Activated T-helper 17 cell treated with anti-CD3 and anti-CD28 coated beads, Interleukin-2, amount 50 U/mL, for 72 hours (primary cell): ENCODE measurements at regions not wholly inside any gene's neighbourhood (a gene's known extent, or its start where the extent isn't known, plus 50 kb on each side); places are given as distances from the start of the nearest gene placed in this dataset.
A peak's percentile ranks its signal among the peaks of the same experiment; 100 is the strongest.
"Not testable (repeated sequence)": the region's sequence is repeated elsewhere in the genome, so short reads cannot be mapped to it uniquely, and the experiment has no call there.

Source experiments
- ATAC-seq: fragments of 150-1000 bp; cut with Tn5 transposase; replicated peaks from 2 replicates; pipeline ENCODE4 v1.10.0; 2021; ENCODE audit warnings: mild to moderate bottlenecking, moderate library complexity
- H3K27ac Mint-ChIP-seq: one replicate; pipeline ENCODE4 v1.8.0; 2022; ENCODE audit warnings: mixed read lengths
- H3K27me3 Mint-ChIP-seq: one replicate; pipeline ENCODE4 v1.8.0; 2022; ENCODE audit warnings: mixed read lengths
- H3K36me3 Mint-ChIP-seq: one replicate; pipeline ENCODE4 v1.8.0; 2022; ENCODE audit warnings: low read depth, mild to moderate bottlenecking, mixed read lengths
- H3K4me1 Mint-ChIP-seq: one replicate; pipeline ENCODE4 v1.8.0; 2022; ENCODE audit warnings: mixed read lengths
- H3K4me3 Mint-ChIP-seq: one replicate; pipeline ENCODE4 v1.8.0; 2022; ENCODE audit warnings: mild to moderate bottlenecking, mixed read lengths
- H3K9me3 Mint-ChIP-seq: one replicate; pipeline ENCODE4 v1.8.0; 2022; ENCODE audit warnings: mixed read lengths

DNA sequence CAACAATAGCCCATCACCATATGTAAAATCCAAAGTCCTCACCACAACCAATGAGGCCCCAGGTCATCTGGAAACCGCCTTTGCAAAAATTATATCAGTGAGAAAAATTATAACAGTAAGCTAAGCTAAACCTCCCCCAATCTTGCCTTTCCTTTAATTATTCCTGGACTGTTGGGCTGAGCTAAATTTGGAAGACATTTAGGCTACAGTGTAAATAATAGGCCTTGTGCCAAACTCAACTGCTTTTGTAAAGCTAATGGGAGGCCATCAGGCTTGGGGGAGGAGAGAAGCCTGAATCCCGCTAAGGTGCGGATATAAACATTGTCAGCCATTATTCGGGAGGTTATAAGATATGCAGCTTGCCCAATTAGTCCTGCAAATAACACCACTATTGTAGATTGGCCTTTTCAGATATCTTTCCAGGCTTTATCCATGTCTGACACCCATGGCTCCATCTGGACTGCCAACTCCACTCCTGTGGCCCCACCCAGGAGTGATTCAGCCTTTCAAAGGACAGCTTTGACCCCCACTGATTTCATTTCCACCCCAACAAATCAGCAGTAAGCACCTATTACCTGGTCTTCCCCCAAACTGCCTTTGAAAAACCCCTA, 53.0 kb upstream of the CA12 start:
- H3K4me1 Mint-ChIP-seq, result peaks cover 4% of the 10 kb centered on the region
- ATAC-seq, result no peak
- H3K36me3 Mint-ChIP-seq, result no peaks in the 10 kb centered on the region
- peaks cover 5% of the 10 kb centered on the region for H3K27me3 Mint-ChIP-seq
- no peaks in the 10 kb centered on the region for H3K9me3 Mint-ChIP-seq
- H3K4me3 Mint-ChIP-seq, result no peak overlapping the region
- no peak overlapping the region for H3K27ac Mint-ChIP-seq

GRCh38 chr15:63435204-63435820, 53.7 kb upstream of the CA12 start:
- Mint-ChIP-seq H3K27ac (no peak overlapping the region), H3K27me3 (peaks cover 5% of the 10 kb centered on the region), H3K4me3 (no peak overlapping the region), H3K9me3 (no peaks in the 10 kb centered on the region), H3K4me1 (peaks cover 4% of the 10 kb centered on the region), H3K36me3 (no peaks in the 10 kb centered on the region)
- no peak for ATAC-seq

- no peak for ATAC-seq
- H3K9me3 Mint-ChIP-seq, result no peaks in the 10 kb centered on the region
- peak overlapping the region; percentile 40 for H3K27ac Mint-ChIP-seq
- H3K4me1 Mint-ChIP-seq, result peaks cover 4% of the 10 kb centered on the region
- no peaks in the 10 kb centered on the region for H3K36me3 Mint-ChIP-seq
- H3K27me3 Mint-ChIP-seq, result peaks cover 5% of the 10 kb centered on the region
- peak overlapping the region; percentile 26 for H3K4me3 Mint-ChIP-seq
These were observed 54.7 kb upstream of the CA12 start for GRCh38 chr15:63436341-63436740.

DNA sequence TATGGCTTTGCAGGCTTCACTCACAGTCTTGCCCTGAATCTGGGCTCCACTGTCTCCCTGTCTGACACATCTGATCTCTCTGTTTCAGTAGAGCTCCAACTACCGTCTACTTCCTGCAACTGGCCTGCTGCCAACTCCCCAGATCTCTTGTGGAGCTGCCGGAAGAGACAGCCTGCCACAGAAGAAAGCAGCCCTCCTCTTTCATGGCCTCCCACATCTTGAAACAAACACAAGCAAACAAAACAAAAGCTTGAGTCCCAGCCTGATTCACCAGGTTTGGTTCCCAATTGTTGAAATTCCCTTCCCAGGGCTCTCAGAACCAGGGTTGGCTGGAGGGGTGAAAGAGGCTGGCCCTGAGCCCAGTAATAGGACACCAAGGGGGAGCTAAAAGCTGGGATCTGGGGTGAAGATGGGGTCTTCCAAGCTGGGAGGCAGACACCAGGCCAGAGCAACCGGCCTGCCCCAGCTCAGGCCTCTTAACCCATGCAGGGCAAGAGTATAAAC, 55.3 kb upstream of the CA12 start:
- Mint-ChIP-seq H3K9me3 (no peaks in the 10 kb centered on the region), H3K36me3 (no peaks in the 10 kb centered on the region), H3K4me1 (peaks cover 4% of the 10 kb centered on the region), H3K27me3 (peaks cover 5% of the 10 kb centered on the region), H3K27ac (peak overlapping the region; percentile 40), H3K4me3 (peak overlapping the region; percentile 26)
- peak; percentile 93 for ATAC-seq

DNA sequence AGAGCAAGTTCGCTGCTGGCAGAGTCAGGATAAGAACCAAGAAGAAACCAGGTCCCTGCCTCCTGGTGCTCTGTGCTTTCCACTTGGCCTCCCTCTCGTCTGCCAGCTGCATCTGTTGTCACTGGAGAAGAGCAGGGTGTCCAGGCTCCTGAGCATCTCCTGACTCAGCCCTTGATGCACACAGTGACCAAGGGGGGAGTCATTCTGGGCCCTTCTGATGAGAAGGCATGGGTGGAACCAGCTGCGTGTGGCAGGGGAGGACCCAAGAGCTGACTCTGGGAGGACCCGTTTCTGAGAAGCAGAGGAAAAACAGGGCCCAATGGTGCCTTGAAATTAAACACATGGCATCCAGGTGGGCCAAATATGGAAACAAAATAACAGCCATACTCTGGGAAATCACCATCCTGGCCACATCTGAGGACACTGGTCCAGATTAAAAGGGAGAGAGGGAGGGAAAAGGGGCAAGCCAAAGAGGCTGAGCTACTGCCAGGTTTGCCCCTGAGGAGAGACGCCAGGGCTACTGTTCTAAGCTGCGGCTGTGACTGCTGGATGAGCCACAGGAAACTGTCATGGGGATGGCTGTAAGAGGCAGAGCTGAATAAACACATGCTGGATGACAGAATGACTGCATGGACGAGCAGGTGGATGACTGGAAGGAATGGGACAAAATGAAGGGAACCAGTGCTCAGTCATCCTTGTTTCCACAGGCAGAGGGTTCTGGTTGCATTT, 58.1 kb upstream of the CA12 start:
- Mint-ChIP-seq H3K4me1 (peaks cover 4% of the 10 kb centered on the region), H3K9me3 (no peaks in the 10 kb centered on the region), H3K27me3 (no peaks in the 10 kb centered on the region), H3K27ac (no peak overlapping the region), H3K4me3 (no peak overlapping the region), H3K36me3 (no peaks in the 10 kb centered on the region)
- ATAC-seq, result peak; percentile 50

DNA sequence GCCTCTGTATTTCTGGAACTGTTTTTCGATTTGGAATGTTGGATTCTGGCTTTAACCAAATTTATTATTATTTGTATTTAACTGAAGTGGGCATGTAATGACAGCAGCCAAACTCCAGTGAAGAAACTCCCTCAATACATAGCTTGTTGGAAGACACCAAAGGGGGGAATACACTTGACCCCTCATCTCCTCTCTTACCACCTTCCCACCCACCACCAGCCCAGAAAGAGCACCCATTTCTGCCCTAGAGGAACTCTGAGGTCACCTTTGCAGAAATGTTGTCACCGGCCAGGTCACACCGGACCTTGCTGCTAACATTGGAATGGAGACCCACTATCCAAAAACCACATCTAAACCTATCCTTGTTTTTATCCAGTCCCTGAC, 58.6 kb upstream of the CA12 start:
- no peaks in the 10 kb centered on the region for H3K27me3 Mint-ChIP-seq

GRCh38 chr15:63440756-63441155, 59.1 kb upstream of the CA12 start:
- no peak for ATAC-seq
- H3K27me3 Mint-ChIP-seq, result no peaks in the 10 kb centered on the region
- H3K4me1 Mint-ChIP-seq, result peaks cover 4% of the 10 kb centered on the region
- no peak overlapping the region for H3K4me3 Mint-ChIP-seq
- no peaks in the 10 kb centered on the region for H3K36me3 Mint-ChIP-seq
- no peak overlapping the region for H3K27ac Mint-ChIP-seq
- H3K9me3 Mint-ChIP-seq, result no peaks in the 10 kb centered on the region

More for the DNA sequence above, 58.6 kb upstream of the CA12 start:
- H3K36me3 Mint-ChIP-seq, result no peaks in the 10 kb centered on the region
- H3K27ac Mint-ChIP-seq, result no peak overlapping the region
- peaks cover 4% of the 10 kb centered on the region for H3K4me1 Mint-ChIP-seq
- no peak overlapping the region for H3K4me3 Mint-ChIP-seq
- no peaks in the 10 kb centered on the region for H3K9me3 Mint-ChIP-seq
- ATAC-seq, result no peak

GRCh38 chr15:63441266-63441665, 59.6 kb upstream of the CA12 start:
- no peak for ATAC-seq
- no peak overlapping the region for H3K4me3 Mint-ChIP-seq

DNA sequence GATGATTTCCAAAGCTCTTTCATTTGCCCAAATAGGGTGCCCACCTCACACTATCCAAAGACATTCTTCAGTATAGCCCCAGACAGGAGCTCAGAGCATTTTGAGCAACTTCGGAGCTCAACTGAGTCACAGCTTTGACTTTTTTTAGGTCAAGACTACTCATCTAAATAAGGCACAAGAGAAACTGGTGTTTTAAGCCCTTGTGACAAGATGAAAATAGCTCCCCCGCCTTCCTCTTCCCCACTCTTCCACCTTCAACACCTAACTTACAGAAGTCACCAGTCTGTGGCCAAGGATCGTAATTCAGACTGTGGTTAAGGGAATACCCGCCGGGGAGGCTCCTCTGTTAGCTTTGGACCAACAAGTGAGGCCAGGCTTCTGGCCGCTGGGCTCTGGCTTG, 60.4 kb upstream of the CA12 start:
- ATAC-seq, result peak; percentile 13
- no peaks in the 10 kb centered on the region for H3K9me3 Mint-ChIP-seq

More at GRCh38 chr15:63441266-63441665, 59.6 kb upstream of the CA12 start:
- peaks cover 7% of the 10 kb centered on the region for H3K4me1 Mint-ChIP-seq
- no peaks in the 10 kb centered on the region for H3K27me3 Mint-ChIP-seq
- no peak overlapping the region for H3K27ac Mint-ChIP-seq
- H3K36me3 Mint-ChIP-seq, result no peaks in the 10 kb centered on the region
- H3K9me3 Mint-ChIP-seq, result no peaks in the 10 kb centered on the region

DNA sequence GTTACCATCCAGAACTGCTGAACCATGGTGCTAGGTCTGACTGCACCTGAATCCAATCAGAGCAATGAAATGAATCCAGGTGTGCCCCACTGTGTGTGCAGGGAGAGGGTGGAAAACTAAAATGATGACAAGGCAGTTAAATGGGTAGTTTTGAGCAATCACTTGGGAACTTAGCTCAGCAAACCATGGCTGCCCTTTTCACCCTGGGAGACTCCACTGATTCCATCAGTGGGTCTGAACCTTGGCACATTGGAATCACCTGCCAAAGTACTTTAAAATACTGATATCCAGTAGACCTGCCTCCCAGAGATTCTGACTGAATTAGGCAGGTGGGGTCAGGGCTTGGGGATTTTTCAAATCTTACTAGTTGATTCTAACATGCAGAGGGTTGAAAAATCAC, 59.8 kb upstream of the USP3 start:
- no peak overlapping the region for H3K4me3 Mint-ChIP-seq
- ATAC-seq, result no peak
- no peaks in the 10 kb centered on the region for H3K9me3 Mint-ChIP-seq
- no peaks in the 10 kb centered on the region for H3K27me3 Mint-ChIP-seq
- H3K36me3 Mint-ChIP-seq, result no peaks in the 10 kb centered on the region
- peaks cover 8% of the 10 kb centered on the region for H3K4me1 Mint-ChIP-seq
- H3K27ac Mint-ChIP-seq, result no peak overlapping the region

More for the DNA sequence above, 60.4 kb upstream of the CA12 start:
- Mint-ChIP-seq H3K4me1 (peaks cover 8% of the 10 kb centered on the region), H3K27me3 (no peaks in the 10 kb centered on the region), H3K4me3 (no peak overlapping the region), H3K36me3 (no peaks in the 10 kb centered on the region), H3K27ac (no peak overlapping the region)

DNA sequence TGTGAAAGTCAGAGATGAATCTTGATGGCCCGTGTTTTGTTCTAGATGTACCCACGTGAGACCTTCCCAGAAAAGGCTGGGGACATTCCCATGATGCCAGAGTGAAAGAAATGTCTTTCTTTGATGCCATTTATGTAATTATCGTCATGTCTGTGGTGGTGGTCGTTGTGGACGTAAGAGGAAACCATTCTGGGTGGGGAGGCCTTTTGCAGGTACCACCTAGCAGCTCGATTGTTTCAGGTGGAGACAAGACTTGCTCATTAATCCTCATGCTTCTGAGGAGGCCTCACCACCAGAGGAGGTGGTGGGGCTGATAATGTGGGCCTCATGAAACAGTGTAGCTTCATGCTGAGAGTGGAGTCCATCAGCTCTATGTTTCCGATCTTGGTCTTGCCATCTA, 58.1 kb upstream of the USP3 start:
- no peaks in the 10 kb centered on the region for H3K36me3 Mint-ChIP-seq
- H3K27ac Mint-ChIP-seq, result peak overlapping the region; percentile 25
- peak; percentile 38 for ATAC-seq
- H3K4me1 Mint-ChIP-seq, result peaks cover 8% of the 10 kb centered on the region
- no peaks in the 10 kb centered on the region for H3K9me3 Mint-ChIP-seq
- no peak overlapping the region for H3K4me3 Mint-ChIP-seq
- H3K27me3 Mint-ChIP-seq, result no peaks in the 10 kb centered on the region

DNA sequence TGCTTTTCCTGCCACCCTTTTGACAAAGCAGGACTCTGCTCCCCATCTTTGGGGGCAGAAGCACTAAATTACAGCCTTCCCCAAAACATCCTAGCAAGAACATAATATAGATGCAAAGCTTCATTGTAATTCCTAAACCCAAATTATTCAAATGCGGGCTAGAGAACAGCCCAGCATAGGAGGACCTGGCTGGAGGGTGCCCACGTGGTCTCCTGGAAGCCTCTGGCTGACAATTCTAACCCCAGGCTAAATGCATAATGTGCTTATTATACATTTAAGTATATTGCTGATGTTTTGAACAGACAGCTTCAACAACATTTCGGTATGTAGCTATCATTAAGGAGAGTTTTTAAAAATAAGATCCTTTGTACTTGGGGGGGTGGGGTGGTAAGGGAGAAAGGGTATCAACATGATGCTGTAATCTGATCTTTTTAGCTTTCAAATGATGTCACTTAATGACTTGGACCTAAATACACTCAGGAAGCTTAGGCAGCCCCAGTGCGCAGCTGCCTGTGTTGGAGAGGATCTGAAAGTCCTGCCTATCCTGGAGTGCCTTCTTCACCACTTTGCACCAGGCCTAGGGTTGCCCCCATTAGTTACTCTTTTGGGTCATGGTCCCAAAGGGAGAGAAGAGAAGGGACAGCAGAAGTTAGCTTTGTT, 57.2 kb upstream of the USP3 start:
- Mint-ChIP-seq H3K9me3 (no peaks in the 10 kb centered on the region), H3K4me1 (peaks cover 8% of the 10 kb centered on the region), H3K27ac (no peak overlapping the region), H3K27me3 (no peaks in the 10 kb centered on the region), H3K4me3 (no peak overlapping the region), H3K36me3 (no peaks in the 10 kb centered on the region)
- no peak for ATAC-seq

GRCh38 chr15:63448266-63448665, 56.1 kb upstream of the USP3 start:
- ATAC-seq, result no peak
- Mint-ChIP-seq H3K4me3 (no peak overlapping the region), H3K27ac (no peak overlapping the region), H3K9me3 (no peaks in the 10 kb centered on the region), H3K4me1 (peaks cover 8% of the 10 kb centered on the region), H3K36me3 (no peaks in the 10 kb centered on the region), H3K27me3 (no peaks in the 10 kb centered on the region)

DNA sequence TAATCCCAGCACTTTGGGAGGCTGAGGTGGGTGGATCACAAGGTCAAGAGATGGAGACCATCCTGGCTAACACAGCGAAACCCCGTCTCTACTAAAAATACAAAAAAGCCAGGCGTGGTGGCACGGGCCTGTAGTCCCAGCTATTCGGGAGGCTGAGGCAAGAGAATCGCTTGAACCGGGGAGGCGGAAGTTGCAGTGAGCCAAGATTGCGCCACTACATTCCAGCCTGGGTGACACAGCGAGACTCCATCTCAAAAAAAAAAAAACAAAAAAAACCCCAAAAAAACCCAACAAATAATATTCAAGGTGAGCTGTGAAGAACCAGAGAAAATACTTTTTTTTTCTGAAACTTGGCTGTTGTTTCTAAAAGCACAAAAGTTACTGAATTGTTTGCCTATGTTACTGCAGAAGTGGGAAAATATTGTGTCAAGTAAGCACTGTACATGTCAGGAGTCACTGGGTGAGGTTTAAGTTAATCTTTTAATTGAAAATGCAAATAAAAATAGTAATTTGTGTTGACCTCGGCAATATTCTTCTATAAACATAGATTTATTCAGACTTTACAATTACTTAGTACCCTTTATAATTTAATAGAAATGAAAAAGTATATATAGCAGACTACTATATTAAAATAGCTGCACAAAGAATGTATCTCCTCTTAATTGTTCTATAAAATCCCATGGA, 55.4 kb upstream of the USP3 start:
- not testable (repeated sequence) for H3K9me3 Mint-ChIP-seq, H3K4me1 Mint-ChIP-seq, H3K36me3 Mint-ChIP-seq, H3K27ac Mint-ChIP-seq, H3K4me3 Mint-ChIP-seq, H3K27me3 Mint-ChIP-seq, ATAC-seq
